22Rv1 (cell line): ENCODE measurements at regions not wholly inside any gene's neighbourhood (a gene's known extent, or its start where the extent isn't known, plus 50 kb on each side); places are given as distances from the start of the nearest gene placed in this dataset.

ENCODE experiments used
- ZFX ChIP-seq: fragments of 450-650 bp; IDR thresholded peaks from 2 replicates; pipeline ENCODE4 v1.6.1; 2017; ENCODE audit warnings: antibody characterized with exemption, borderline replicate concordance
- TF ChIP-seq, protein P1 (sequence below): fragments of 450-650 bp; IDR thresholded peaks from 2 replicates; pipeline ENCODE4 v1.5.1; 2017; ENCODE audit warnings: mild to moderate bottlenecking

DNA sequence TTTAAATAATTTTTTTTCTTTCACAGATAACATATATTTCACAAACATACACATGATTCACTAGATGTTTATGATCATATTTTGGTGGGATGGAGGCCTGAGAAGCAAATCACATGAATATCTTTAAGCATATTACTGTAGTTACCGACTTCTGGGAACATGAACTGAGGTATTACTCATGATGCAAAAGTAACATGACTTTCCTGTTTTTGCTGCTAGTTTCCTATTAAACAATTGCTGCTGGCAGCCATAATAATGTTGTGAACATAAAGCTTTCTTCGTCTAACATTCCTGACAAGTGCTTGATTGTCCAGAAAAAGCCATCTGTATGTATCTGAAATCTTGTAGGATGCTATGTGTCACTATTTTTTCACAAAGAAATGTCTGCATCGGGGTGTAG is 145.4 kb downstream of the MTX2 start:
- TF ChIP-seq, protein P1, sequence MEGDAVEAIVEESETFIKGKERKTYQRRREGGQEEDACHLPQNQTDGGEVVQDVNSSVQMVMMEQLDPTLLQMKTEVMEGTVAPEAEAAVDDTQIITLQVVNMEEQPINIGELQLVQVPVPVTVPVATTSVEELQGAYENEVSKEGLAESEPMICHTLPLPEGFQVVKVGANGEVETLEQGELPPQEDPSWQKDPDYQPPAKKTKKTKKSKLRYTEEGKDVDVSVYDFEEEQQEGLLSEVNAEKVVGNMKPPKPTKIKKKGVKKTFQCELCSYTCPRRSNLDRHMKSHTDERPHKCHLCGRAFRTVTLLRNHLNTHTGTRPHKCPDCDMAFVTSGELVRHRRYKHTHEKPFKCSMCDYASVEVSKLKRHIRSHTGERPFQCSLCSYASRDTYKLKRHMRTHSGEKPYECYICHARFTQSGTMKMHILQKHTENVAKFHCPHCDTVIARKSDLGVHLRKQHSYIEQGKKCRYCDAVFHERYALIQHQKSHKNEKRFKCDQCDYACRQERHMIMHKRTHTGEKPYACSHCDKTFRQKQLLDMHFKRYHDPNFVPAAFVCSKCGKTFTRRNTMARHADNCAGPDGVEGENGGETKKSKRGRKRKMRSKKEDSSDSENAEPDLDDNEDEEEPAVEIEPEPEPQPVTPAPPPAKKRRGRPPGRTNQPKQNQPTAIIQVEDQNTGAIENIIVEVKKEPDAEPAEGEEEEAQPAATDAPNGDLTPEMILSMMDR: no peak
- no peak for TF ChIP-seq ZFX
